NCI-H146 (cell line): ENCODE measurements at regions not wholly inside any gene's neighbourhood (a gene's known extent, or its start where the extent isn't known, plus 50 kb on each side); places are given as distances from the start of the nearest gene placed in this dataset.

Experiments
- DNase-seq: peaks from one replicate; lab custom pipeline; 2025; lab: John Stamatoyannopoulos, UW

- DNase-seq = no peak
These were observed 55.7 kb upstream of the PHACTR2 start for GRCh38 chr6:143621876-143622605.

GRCh38 chr6:143621159-143621873, 56.4 kb upstream of the PHACTR2 start:
- no peak for DNase-seq

GRCh38 chr6:143620447-143620846, 57.3 kb upstream of the PHACTR2 start:
- no peak for DNase-seq

- no peak for DNase-seq
These were observed 57.9 kb upstream of the PHACTR2 start for GRCh38 chr6:143619824-143620401.

- no peak for DNase-seq
These were observed 61.0 kb upstream of the PHACTR2 start for GRCh38 chr6:143616741-143617140.

- DNase-seq = no peak
These were observed 62.0 kb upstream of the PHACTR2 start for GRCh38 chr6:143615785-143616184.

- DNase-seq = no peak
These were observed 63.5 kb upstream of the PHACTR2 start for GRCh38 chr6:143614235-143614634.

GRCh38 chr6:143613749-143614148, 64.0 kb upstream of the PHACTR2 start:
- no peak for DNase-seq

GRCh38 chr6:143612186-143612585, 65.6 kb upstream of the PHACTR2 start:
- DNase-seq = no peak

GRCh38 chr6:143611580-143611979, 66.2 kb upstream of the PHACTR2 start:
- no peak for DNase-seq

- no peak for DNase-seq
These were observed 67.8 kb upstream of the PHACTR2 start for GRCh38 chr6:143609972-143610371.

- no peak for DNase-seq
These were observed 68.3 kb upstream of the PHACTR2 start for GRCh38 chr6:143609501-143609900.

- DNase-seq = no peak
These were observed 68.9 kb upstream of the PHACTR2 start for GRCh38 chr6:143608906-143609305.

GRCh38 chr6:143607974-143608373, 69.8 kb upstream of the PHACTR2 start:
- DNase-seq = no peak

- no peak for DNase-seq
These were observed 70.6 kb upstream of the PHACTR2 start for GRCh38 chr6:143607168-143607567.

- DNase-seq = no peak
These were observed 71.8 kb upstream of the PHACTR2 start for GRCh38 chr6:143605906-143606521.

- no peak for DNase-seq
These were observed 74.3 kb upstream of the PHACTR2 start for GRCh38 chr6:143603455-143603854.

- no peak for DNase-seq
These were observed 76.3 kb upstream of the PHACTR2 start for GRCh38 chr6:143601504-143601903.

GRCh38 chr6:143600821-143601220, 76.9 kb upstream of the PHACTR2 start:
- DNase-seq = no peak

- DNase-seq = no peak
These were observed 79.2 kb upstream of the PHACTR2 start for GRCh38 chr6:143598466-143599080.

GRCh38 chr6:143596866-143597265, 80.9 kb upstream of the PHACTR2 start:
- DNase-seq = no peak

- no peak for DNase-seq
These were observed 82.3 kb upstream of the PHACTR2 start for GRCh38 chr6:143595251-143596036.
